LNCaP clone FGC (cell line): ENCODE measurements at regions not wholly inside any gene's neighbourhood (a gene's known extent, or its start where the extent isn't known, plus 50 kb on each side); places are given as distances from the start of the nearest gene placed in this dataset.

Experiments
- DNase-seq: peaks from one replicate; pipeline ENCODE4 v3.0.0-alpha.2; 2011; ENCODE audit warnings: low read depth
- H3K4me3 ChIP-seq: 2 replicates; pipeline ENCODE4 v1.5.1; 2011; ENCODE audit warnings: mild to moderate bottlenecking, low read depth, low read length, control low read depth
- CTCF ChIP-seq: IDR thresholded peaks from 2 replicates; pipeline ENCODE4 v1.5.1; 2012; ENCODE audit warnings: mild to moderate bottlenecking; ENCODE audit not compliant: control insufficient read depth, insufficient read depth; ENCODE audit errors: extremely low read depth

GRCh38 chr1:106756752-106757151 is 299.7 kb upstream of the PRMT6 start:
- no peak for DNase-seq
- no peak overlapping the region for H3K4me3 ChIP-seq
- no peak for TF ChIP-seq CTCF

- no peak overlapping the region for H3K4me3 ChIP-seq
- DNase-seq: no peak
- no peak for TF ChIP-seq CTCF
Measured at GRCh38 chr1:106768077-106768476, 288.4 kb upstream of the PRMT6 start.

DNA sequence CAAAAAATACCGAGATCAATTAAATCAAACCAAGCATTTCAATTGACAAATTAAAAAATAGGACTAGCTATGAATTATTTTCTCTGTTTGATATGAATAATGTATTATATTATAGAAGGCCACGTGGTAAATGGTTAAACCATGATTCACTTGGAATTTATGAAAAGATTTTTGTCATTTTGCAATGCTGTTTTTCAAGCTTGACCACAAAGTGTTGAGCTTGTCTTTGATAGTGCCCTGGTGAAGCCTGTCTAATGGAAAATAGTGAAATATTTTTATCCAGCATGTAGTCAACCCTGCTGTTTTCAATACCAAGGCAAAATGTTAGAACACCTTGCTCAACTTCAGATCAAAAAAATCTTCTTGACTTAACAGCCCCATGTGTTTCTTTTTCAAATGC is 288.0 kb upstream of the PRMT6 start:
- TF ChIP-seq CTCF: no peak
- DNase-seq: no peak
- H3K4me3 ChIP-seq: no peak overlapping the region

GRCh38 chr1:106773206-106773605 is 283.3 kb upstream of the PRMT6 start:
- TF ChIP-seq CTCF: no peak
- no peak overlapping the region for H3K4me3 ChIP-seq
- DNase-seq: no peak

DNA sequence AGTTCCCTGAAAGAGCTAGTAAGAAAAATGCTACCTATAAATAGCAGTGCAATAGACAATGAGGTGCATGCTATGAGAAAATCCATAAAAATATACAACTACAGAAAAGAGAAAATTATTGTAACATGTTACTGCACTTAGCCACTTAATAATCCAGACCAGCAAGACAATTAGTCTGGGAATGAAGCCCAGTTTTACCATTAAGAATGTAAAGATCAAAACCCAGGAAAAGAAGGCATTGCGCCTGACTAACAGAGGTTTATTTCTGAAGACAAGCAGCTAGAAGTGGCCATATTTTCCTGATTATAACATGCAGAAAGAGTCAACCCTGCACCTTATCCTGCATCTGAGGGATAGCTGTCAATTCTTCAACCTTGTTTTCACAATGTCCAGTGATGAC is 276.4 kb upstream of the PRMT6 start:
- TF ChIP-seq CTCF: no peak
- no peak overlapping the region for H3K4me3 ChIP-seq
- DNase-seq: no peak

- no peak for TF ChIP-seq CTCF
- H3K4me3 ChIP-seq: no peak overlapping the region
- no peak for DNase-seq
Measured at GRCh38 chr1:106780806-106781569, 275.5 kb upstream of the PRMT6 start.

DNA sequence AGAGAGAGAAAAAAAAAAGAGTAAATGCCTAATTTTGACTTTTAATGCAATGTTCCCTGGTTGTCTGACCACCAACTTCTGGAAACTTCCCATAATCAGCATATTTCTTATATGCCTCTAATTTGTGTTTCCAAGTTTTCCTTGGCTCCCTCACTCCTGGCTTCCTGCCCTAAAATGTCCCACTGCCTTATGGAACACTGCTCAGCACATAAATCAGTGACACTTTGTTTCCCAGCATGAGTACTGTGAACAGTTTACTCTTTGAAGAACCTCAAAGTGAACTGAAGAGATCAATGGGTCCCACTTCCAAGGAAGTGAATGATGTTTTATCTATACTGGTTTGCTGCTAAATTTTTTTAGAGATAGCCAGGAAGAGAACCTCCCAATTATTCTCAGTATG is 271.3 kb upstream of the PRMT6 start:
- no peak for TF ChIP-seq CTCF
- no peak overlapping the region for H3K4me3 ChIP-seq
- DNase-seq: no peak
